NOMO-1 treated with DMSO at 0.1 percent for 48 hours (cell line): ENCODE measurements at regions not wholly inside any gene's neighbourhood (a gene's known extent, or its start where the extent isn't known, plus 50 kb on each side); places are given as distances from the start of the nearest gene placed in this dataset.
A peak's percentile ranks its signal among the peaks of the same experiment; 100 is the strongest.

Experiments used
- DNase-seq: peaks from one replicate; lab custom pipeline; 2025; ENCODE audit not compliant: unreplicated experiment; lab: John Stamatoyannopoulos, UW

GRCh38 chr12:45102818-45103217 is 51.9 kb upstream of the DBX2 start:
- DNase-seq = no peak

DNA sequence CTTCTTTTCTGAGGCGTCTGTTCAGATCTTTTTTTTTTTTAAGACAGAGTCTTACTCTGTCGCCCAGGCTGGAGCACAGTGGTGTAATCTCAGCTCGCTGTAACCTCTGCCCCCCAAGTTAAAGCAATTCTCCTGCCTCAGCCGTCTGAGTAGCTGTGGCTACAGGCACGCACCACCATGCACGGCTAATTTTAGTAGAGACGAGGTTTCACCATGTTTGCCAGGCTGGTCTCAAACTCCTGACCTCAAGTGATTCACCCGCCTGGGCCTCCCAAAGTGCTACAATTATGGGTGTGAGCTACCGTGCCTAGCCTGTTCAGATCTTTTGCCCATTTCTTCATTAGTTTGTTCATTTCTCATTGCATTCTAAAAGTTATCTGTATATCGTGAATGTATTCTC is 55.1 kb upstream of the DBX2 start:
- DNase-seq = no peak

- DNase-seq = no peak
These were observed 61.4 kb upstream of the DBX2 start for GRCh38 chr12:45112306-45112705.

DNA sequence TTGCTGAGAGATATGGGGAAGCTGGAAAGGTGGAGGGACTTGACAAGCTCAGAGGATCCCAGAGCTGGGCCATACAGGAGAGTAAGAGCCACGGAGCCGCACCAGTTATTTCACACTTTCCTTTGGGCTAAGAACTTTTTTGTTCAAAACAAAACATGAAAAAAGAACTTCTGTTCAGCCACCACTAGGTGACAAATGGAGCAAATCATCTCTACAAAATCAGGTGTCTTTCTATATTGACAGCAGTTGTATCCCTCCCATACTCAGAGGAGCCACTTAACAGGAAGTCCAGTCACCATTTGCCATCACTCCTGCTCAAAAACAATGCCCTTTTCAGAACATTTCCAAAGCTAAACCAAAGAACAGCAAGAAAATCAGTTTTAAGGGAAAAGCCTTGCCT is 70.3 kb upstream of the DBX2 start:
- DNase-seq = no peak

GRCh38 chr12:45122768-45123380 is 72.0 kb upstream of the DBX2 start:
- DNase-seq = no peak

- no peak for DNase-seq
These were observed 73.7 kb upstream of the DBX2 start for GRCh38 chr12:45124485-45125155.

GRCh38 chr12:45125997-45126396 is 75.1 kb upstream of the DBX2 start:
- DNase-seq = no peak

DNA sequence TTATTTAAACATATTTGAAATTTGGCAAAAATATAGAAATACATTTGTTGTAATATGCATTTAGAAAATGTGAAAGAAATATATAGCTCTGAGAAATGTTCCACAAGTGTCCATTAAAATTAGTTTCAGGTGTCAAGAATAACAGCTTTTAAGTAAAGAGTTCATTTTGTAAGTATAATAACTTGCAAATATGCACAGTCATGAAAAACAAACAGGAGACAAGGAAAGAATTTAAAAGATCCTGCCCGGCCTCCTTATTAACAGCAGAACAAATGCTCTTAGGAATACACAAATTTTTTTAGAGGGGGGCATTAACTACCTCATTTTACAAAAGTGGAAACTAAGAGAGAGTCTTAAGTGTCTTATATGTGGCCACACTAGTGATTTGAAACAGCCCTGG is 77.7 kb upstream of the DBX2 start:
- DNase-seq = no peak

- DNase-seq = peak; percentile 64
These were observed 80.0 kb upstream of the DBX2 start for GRCh38 chr12:45130881-45131281.

GRCh38 chr12:45131506-45131905 is 80.6 kb upstream of the DBX2 start:
- no peak for DNase-seq

DNA sequence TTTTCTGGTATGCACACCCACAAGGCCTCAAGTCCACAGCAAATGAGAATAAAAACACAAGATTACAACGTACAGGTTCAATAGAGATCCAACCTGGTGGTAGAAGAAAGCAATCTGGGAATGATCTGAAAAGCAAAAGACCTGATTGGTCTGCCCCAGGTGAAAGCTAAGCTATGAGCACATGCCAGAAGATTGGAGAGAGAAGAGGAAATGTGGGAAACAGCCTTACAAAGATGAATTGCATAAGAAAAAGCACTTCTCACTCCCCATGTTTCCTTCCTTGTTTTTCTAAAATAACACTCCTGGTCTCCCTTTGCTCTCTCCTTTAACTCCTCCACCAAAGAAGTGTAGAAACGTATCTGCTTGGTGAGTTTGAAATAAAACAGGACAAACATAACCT is 77.3 kb upstream of the ANO6 start:
- DNase-seq = no peak

DNA sequence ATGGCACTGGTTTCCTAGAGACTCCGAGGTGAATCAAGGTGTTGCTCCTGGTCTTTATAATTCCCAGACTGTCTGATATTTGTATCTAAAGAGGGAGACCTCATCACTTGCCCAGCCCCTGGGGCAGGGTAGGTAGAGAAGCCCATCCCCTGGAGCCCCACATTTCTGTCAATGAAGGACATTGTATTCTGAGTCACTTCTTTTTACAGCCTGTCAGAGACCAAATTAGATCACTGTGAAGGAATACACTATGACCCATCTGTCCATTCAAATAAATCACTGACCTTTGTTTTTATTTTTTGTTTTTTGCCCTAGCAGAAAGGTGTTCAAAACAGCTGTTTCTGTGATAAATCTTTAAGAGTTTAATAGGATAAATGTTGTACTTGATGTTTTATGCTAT is 67.9 kb upstream of the ANO6 start:
- DNase-seq = no peak

- DNase-seq = no peak
These were observed 67.3 kb upstream of the ANO6 start for GRCh38 chr12:45148619-45149018.

- DNase-seq = no peak
These were observed 50.6 kb upstream of the ANO6 start for GRCh38 chr12:45165284-45165683.

DNA sequence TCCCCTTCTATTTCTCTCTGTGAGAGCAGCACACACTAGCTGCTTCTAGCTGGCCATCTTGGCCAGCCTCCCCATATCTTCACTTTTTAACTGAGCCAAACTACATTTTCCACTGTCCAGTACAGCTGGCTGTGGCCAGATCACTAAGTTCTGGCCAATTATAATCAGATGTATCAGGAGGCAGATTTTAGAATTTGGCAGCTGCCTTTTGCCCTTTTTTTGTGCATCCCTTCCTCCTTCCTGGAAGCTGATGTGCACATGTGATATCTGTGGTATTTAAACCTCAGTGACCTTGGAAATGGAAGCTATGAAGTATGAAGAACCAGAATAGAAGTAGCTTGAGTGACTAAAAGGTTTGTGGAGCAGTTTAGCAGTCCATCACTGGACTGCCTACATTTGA is 49.8 kb upstream of the ANO6 start:
- DNase-seq = no peak
